ENCODE measurements at regions not wholly inside any gene's neighbourhood (a gene's known extent, or its start where the extent isn't known, plus 50 kb on each side); places are given as distances from the start of the nearest gene placed in this dataset.

DNA sequence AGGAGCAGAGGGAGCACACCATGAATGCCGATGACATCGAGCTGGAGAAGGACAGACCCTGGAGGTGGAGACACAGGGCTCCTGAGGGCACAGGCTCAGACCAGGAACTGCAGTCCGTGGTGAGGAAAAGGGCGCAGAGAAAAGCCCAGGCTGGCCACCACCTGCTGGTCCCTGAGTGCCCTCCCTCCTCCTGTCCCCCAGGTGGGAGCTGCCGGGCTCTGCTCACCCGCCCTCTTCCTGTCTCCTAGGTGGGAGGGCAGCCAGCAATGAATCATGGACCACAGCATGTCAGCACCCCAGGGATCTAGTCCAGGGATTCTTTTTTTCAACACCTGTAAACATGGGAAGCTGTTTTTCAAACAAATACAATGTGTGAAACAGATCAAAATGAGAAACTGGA is 94.6 kb upstream of the ARHGEF7 start:
- TF ChIP-seq POLR2AphosphoS5 (IDR thresholded peaks at IDR 0.05; ENCODE audit: low read depth) (no peak), JUNB (IDR thresholded peaks at IDR 0.05; ENCODE audit: unreplicated experiment) (no peak), EZH2 (IDR thresholded peaks at IDR 0.05; ENCODE audit: low read depth, unreplicated experiment) (no peak), EZH2phosphoT487 (IDR thresholded peaks at IDR 0.05; ENCODE audit: unreplicated experiment) (no peak), CREB1 (CRISPR knock-in tag; IDR thresholded peaks at IDR 0.05; ENCODE audit: low read depth) (no peak), ZNF331 (CRISPR knock-in tag; IDR thresholded peaks at IDR 0.05; ENCODE audit: low read depth) (no peak), STAT1 (IDR thresholded peaks at IDR 0.05; ENCODE audit: unreplicated experiment) (no peak), ZNF114 (CRISPR knock-in tag; IDR thresholded peaks at IDR 0.05) (no peak)
- TF ChIP-seq, protein P1, sequence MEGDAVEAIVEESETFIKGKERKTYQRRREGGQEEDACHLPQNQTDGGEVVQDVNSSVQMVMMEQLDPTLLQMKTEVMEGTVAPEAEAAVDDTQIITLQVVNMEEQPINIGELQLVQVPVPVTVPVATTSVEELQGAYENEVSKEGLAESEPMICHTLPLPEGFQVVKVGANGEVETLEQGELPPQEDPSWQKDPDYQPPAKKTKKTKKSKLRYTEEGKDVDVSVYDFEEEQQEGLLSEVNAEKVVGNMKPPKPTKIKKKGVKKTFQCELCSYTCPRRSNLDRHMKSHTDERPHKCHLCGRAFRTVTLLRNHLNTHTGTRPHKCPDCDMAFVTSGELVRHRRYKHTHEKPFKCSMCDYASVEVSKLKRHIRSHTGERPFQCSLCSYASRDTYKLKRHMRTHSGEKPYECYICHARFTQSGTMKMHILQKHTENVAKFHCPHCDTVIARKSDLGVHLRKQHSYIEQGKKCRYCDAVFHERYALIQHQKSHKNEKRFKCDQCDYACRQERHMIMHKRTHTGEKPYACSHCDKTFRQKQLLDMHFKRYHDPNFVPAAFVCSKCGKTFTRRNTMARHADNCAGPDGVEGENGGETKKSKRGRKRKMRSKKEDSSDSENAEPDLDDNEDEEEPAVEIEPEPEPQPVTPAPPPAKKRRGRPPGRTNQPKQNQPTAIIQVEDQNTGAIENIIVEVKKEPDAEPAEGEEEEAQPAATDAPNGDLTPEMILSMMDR (conservative IDR thresholded peaks at IDR 0.05; ENCODE audit: low read depth in 2 of 2): no peak
- TF ChIP-seq, protein P2, sequence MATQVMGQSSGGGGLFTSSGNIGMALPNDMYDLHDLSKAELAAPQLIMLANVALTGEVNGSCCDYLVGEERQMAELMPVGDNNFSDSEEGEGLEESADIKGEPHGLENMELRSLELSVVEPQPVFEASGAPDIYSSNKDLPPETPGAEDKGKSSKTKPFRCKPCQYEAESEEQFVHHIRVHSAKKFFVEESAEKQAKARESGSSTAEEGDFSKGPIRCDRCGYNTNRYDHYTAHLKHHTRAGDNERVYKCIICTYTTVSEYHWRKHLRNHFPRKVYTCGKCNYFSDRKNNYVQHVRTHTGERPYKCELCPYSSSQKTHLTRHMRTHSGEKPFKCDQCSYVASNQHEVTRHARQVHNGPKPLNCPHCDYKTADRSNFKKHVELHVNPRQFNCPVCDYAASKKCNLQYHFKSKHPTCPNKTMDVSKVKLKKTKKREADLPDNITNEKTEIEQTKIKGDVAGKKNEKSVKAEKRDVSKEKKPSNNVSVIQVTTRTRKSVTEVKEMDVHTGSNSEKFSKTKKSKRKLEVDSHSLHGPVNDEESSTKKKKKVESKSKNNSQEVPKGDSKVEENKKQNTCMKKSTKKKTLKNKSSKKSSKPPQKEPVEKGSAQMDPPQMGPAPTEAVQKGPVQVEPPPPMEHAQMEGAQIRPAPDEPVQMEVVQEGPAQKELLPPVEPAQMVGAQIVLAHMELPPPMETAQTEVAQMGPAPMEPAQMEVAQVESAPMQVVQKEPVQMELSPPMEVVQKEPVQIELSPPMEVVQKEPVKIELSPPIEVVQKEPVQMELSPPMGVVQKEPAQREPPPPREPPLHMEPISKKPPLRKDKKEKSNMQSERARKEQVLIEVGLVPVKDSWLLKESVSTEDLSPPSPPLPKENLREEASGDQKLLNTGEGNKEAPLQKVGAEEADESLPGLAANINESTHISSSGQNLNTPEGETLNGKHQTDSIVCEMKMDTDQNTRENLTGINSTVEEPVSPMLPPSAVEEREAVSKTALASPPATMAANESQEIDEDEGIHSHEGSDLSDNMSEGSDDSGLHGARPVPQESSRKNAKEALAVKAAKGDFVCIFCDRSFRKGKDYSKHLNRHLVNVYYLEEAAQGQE (IDR thresholded peaks at IDR 0.05; ENCODE audit: unreplicated experiment): no peak
- TF ChIP-seq, protein P3, sequence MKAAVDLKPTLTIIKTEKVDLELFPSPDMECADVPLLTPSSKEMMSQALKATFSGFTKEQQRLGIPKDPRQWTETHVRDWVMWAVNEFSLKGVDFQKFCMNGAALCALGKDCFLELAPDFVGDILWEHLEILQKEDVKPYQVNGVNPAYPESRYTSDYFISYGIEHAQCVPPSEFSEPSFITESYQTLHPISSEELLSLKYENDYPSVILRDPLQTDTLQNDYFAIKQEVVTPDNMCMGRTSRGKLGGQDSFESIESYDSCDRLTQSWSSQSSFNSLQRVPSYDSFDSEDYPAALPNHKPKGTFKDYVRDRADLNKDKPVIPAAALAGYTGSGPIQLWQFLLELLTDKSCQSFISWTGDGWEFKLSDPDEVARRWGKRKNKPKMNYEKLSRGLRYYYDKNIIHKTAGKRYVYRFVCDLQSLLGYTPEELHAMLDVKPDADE (IDR thresholded peaks at IDR 0.05): no peak

Data from GM23338 (cell line).